Brain pericyte (primary cell): ENCODE measurements at regions not wholly inside any gene's neighbourhood (a gene's known extent, or its start where the extent isn't known, plus 50 kb on each side); places are given as distances from the start of the nearest gene placed in this dataset.
A peak's percentile ranks its signal among the peaks of the same experiment; 100 is the strongest.

Experiments used
- DNase-seq: peaks from one replicate; pipeline ENCODE4 v3.0.0-alpha.2; 2012; ENCODE audit warnings: low read depth, low spot score

DNA sequence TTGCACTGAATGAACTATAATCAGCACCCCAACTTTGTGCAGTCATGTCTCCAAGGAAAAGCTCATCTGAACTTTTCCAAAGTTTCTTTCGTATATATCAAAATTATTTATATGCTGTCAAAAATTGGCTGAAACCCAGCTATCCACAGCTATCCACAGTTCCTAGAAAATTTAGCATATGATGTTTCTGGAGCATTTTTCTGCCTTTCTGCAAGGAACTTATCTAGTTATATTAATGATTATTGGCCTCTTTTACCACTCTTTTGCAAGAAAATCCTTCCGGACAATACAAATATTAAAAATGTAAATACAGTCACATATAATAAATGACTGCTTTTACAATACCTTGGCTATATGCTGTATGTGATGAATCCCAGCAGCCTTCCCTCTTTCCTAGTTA is 270.2 kb downstream of the TMEM167A start:
- DNase-seq, result no peak

DNA sequence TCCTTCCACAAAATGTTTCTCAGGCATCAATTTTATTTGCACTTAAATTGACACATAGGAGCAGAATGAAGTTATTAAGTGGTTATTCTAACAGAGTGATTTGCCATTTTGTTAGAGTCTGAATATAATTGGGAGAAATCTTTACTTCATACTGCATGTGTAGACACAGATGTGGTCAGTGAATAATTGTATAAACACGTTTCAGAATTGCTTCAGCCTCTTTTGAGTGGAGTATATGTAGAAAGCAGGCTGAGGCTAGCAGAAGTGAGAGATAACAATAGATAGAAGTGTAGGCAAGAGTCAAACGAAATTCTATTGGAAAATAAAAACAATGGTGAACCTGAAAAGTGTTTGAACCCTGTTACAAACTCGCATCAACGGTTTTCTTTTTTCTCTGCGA is 270.7 kb downstream of the TMEM167A start:
- no peak for DNase-seq

DNA sequence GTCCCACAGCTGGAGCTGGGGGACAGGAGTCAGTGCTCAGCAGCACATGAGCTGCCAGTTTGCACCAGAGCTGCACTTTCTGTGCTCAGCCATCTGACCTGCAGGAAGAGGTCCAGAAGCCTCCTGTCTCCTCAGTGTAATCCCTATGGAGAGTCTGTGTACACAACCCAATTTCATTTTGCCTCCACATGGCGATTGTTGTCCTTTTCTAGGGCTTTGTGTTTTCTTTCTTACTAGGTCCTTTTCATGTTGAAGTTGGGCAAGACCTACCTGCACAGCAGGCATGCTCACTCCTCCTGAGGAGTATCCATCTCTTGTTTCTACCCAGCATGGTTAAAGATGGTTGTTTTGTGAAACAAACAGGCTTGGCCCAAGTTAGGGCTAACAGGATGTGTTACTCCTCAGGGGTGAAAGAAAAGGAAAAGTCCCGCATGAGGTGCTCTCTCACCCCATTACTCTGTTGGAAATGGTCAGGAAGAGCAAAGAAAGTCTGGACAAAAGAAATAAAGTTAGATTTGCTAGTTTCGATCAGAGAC is 273.0 kb downstream of the TMEM167A start:
- DNase-seq, result peak; percentile 57

DNA sequence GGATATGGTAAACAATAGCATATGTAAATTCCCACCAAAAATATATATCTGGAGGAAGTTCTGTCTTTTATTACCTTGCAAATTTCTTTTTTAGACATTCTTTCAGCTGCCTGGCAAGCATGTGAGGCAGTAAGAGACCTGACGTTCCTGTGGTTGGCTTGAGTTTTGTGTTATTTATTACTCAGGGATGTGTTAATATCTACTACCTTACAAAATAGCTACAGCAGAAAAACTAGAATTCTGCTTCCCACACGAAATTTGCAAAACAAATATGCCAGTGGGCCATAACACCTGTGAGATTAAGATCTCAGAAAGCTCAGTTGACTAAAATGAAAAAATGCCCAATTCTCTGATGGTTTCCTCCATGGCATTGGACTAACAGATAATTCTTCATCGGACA is 274.2 kb downstream of the TMEM167A start:
- DNase-seq, result no peak

DNA sequence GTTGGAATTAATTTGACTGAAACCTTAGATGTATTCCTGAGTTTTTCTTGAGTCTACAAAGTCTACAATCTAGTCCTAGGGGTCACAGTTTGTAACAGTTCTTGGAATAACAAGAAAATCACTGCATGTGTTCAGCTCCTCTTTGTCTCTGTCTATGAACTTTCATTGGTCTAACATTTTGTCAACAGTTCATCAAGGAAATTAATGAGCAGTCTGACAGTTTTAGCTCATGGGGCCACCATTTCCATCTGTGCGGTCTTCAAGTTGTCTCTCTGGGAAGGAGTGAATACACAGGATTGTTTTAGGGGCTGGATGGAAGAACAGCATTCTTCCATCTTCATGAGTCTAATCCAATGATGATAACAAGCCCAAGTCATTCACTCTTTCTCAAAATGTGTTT is 276.4 kb downstream of the TMEM167A start:
- DNase-seq, result no peak

DNA sequence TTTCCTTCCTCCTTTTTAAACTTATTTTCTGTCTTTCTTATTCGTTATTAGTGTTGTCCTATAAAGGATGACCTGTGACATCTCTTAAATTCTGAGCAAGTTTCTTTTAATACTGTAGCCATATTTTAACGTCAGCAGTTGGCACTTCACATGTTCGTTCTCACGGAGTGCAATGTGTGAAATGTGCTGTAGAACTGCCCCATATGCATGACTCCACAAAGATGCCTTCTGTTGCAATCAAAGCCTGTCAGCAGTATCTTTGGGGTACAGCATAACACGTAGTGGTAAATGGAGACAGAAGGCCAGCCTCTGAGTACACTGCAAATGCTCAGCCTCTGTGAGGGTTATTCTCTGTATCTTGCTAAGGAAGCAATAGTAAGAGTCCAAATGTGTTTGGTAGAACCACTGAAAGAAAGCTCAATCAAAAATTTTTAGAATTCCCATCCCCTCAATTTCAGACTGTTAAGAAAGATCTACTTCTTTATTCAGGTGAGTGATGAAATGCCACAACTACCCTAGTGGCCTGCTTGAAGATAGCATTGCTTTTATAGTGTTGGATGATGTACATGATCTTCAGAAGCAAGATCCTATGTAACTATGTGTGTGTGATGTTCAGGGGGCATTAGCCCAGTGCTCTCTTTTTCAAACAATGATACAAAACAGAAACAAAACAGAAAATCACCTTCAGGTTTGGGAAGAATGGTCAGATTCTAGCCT is 277.7 kb downstream of the TMEM167A start:
- DNase-seq, result no peak

DNA sequence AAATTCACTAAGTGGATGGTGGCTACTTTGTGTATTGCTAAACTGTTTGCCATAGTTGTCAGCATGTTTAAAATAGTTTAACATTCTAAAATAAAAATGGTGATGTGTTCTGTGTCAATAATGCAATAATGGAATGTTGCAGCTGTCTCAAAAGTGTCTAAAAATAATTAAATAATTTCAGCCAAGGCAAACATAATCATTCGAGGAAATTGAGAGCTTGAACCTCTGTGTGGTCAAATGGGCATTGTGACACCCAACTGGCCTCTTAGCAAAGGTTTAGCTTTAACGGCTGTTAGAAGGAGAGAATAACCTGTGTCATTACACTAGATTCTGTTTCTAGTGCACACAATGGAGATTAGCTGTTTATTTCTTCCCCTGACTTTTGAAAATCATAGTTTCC is 278.5 kb downstream of the TMEM167A start:
- no peak for DNase-seq

DNA sequence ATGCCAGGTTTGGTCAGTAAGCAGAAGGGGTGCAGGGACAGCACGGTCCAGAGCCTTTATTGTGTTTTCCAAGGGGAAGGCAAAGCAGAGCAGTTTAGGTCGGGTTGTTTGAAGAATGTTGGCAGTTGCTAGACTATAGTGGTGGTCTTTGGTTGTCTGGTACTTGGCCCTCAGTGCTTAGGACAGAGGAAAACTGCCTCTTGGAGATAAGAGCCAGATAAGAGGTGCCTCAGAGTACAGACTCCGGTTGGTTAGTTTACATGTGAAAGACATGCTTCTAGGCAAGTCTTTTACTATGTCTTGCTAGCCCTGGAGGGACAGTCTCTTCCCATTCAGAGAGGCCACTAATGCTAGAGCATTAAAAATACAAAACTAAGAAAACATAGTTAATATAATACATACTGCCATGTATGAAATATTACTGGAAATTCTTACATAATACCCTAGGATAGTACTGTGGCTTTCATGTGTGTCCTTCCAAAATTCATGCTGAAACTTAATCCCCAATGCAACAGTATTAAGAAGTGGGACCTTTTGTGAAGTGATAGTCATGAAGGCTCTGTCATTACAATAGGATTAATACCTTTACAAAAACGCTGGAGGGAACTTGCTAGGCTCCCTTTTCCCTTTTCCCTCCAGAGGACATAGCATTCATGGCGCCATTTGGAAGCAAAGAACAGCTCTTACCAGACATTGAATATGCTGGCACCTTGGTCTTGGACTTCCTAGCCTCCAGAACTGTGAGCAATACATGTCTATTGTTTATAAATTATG is 280.4 kb downstream of the TMEM167A start:
- no peak for DNase-seq

DNA sequence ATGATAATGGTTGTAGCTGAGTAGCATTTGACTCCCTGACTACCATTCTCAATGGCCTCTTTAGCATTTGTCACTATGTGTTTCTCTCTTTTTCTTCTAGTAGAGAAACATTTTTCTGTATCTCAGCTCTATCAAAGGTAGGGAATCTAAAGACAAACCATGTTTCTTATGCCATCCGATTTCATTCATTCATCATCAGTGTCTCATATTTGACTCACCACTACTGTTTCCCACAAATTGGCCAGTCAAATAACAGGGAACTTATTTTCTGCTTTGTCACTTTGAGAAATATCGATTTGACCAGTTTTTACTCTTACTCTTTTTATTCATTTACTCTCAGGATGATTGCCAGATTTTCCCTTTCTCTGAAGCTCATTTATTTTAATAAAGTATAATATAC is 282.3 kb downstream of the TMEM167A start:
- no peak for DNase-seq

DNA sequence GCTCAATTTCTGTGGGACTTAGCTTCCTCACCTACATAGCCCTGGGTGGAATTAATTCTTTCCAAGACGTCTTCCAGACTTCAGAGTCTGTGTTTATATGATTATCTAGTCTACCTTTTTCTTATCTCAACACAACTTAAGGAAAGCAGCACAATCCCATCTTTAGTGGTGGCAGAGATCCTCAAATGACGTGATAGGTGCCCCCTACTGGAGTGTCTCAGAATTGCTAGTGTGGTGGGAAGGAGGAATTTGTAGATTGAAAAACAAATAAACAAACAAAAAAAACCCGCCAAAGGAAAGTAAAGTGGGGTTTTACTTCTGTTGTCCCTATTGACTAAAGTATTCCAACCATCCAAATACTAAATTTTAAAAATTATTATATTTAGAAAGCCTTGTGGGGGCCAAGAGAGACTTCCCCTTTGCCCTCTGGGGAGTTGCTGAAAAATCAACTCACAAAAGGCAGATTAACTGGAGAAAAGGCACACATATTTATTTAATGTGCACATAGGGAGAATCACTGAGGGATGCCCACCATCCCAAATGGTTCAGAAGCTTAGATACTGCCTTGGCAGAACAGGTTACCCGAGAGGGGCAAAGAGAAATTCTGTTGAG is 283.3 kb downstream of the TMEM167A start:
- no peak for DNase-seq

DNA sequence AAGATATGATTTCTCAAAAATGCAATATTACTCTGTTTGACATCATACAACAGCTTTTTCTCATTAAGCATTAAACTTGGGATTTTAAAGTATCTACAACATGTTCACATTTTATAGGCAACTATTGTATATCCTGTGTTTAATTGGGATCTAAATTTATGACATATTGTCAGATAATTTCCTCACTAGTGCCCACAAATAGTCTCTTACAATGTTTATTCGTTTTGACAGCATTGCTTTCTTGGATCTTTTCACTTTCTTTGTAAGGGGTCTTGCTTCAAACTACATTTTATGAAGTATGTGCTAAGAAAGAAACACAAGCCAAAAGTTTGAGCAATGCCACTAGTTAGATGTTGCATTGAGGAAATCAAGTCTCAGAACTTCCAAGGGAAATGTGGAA is 285.1 kb downstream of the TMEM167A start:
- DNase-seq, result no peak

DNA sequence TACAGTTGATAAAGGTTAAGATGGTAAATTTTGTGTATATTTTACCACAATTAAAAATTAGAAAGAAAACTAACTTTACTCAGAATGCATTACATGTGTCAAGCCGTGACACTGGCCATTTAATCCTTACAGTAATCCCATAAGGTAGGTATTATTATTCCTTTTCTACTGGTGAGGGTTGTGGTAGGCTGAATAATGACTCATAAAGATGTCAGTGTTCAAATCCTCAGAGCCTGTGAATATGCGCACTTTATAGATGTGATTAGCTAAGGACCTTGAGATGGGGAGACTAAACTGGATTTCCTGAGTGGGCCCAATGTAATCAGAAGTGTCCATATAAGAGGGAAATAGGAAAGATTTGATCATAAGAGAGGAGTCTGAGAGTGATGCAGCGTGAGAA is 288.1 kb downstream of the TMEM167A start:
- DNase-seq, result no peak

DNA sequence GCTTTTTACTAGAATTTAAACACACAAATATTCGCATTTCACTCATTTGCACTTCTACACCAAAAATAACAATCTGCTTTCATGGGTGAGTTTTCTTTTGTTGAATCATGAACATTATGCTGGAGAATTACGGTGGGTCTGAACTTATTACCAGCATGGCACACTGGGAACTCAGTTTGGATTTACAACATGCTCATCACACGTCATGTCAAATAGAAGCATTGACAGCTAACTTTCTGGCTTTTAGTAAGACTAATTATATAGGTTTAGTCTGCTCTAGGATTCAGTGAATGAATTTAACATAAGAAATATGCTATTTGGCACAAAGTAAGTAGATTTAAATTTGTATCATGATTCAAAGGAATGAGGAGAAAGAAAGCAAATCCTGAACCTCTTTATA is 290.4 kb downstream of the TMEM167A start:
- no peak for DNase-seq

DNA sequence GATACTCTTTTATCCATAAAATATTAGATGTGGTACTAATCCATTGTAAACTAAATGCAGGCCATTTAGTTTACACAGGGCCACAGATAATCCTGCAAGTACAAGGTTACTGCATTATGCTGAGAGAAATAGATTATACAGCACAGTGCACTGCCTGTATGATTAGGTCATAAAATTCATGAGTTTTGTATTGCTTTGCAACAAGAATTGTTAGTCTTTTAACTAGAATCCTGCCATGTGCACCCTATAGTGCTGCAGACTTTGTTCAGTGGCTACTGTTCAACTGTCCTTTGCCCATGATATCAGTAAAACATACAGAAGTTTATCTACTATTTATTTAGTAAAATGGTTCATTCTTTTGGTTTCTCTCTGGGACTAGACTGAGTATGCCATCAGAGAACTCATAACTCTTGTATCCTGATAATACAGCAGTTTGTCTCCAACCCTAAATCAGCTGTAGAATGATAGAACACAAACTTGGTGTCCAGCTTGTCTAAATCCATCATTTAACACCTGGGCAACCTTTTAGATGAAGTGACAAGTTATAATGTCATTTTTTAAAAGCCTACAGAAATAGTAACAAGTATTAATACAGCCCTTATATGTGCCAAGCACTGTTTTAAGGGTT is 291.2 kb downstream of the TMEM167A start:
- no peak for DNase-seq

DNA sequence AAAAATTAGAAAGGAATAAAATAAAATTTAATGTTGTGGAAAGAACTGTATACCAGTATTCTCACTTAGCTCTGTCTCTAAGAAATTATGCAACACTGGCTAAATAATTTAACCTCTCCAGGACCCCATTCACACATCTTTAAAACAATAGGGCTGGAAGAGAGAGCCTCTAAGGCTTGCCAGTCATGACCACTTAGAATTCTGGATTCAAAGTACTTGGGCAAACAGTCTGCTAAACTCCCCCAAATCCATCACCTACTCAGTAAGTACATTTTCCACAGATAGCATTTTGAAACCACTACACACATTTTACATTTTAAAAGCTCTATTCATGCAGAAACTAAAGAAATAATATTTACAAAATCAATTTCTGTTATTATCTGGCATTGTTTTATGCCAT is 291.7 kb downstream of the TMEM167A start:
- no peak for DNase-seq

DNA sequence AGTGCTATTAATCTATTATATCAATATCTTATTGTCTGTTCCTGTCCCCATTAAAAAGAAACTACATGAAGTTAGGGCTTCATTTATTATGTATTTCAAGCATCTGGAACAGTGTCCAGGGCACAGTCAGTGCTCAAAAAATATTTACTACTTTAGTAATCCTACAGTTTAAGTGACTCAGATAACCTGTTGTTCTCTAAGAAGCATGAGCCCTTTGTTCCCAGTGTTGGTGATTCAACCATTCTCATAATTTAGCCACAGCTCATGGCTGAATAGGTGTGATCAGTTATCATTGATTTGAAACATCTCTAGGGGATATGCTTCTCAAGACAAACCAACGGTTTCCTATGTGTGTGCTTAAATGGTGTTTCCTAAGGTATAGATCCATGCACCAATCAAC is 292.7 kb downstream of the TMEM167A start:
- DNase-seq, result no peak

DNA sequence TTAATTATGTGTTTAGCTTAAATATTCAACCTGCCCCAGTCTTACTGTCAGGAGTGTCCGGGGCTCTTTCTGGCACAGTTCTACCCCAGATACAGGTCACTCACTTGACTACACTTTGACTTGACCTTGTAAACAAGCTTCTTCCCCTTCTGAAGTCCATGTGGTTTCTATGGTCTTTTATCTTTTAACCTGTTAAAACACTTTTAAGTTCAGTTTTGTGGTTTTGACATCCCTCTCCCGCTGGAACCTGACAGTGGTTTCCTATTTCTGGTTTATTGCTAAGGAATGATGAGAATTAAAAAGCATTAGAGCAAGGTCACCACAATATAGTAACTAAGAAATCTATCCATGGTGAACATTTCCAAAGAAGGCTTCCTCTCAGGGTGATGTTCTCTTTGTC is 300.1 kb downstream of the TMEM167A start:
- DNase-seq, result no peak

DNA sequence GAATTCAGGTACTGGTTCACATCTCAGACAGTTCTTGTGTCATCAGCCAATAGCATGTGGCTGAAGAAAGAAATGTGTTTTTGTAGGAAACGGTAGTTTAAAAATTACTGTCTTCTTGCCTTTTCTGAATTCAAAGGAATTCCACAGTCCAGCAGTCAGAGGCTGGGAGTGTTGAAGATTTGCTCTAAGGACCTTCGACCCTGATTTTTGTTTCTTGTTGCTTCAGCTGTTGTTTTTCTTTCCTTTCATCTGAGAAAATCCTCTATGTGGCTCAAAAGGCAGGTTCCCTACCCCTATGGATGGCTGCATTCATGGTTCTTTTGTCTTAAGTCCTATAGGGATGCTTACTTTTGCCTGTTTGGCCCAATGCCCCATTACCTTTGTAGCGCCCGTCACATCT is 304.9 kb downstream of the TMEM167A start:
- DNase-seq, result peak; percentile 48

DNA sequence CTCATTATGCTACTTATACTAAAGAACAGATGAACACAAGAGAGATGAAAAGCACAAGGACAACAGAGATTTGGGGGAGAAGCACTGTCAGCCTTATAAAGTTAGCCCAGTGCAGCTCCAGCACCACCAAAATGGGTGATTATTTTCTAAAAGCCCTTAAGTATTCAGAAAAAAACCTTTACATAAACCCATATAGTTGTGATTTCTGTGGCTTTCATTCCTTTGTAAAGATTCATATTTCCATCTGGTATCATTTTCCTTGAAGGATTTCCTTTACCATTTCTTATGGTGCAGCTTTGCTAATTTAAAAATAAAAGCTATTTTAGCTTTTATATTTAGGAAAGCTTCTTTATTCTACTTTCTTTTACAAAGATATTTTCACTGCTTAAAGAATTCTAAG is 311.0 kb downstream of the TMEM167A start:
- no peak for DNase-seq

DNA sequence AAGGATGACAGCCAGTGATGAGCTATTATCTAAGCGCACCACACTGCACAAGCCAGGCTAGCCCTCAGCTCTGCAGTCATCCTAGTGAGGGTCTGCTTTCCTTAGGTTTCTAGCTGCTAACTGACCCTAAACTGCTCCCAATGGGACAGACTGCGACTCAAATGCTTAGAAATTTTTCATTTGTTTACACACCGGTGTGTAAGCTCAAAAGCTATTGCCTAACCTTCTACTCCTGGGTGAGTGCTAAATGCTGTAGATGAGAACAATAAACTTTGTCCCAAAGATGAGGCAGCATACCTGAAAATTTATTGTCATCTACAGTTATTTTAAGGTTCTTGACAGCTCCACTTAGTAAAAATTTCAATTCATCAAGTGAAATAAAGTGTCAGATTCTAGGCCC is 311.4 kb downstream of the TMEM167A start:
- DNase-seq, result no peak

DNA sequence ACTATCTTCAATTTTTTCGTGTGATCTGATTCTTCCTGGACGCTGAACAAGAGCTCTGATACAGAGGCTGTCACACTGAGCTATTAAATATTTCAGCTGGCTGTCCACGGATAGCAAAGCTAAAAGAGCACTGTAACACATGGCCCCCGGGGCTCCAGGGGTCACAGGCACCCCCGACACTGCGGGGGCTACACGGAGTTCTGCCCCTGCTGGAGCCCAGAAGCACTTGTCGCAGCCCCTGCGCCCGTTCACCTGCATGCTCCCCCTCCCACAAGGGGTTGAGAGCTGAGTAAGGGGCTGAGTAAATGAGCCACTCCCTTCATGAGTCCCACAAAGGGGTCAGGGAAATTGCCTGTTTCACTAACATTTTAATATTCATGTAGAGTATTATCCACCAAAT is 316.3 kb downstream of the TMEM167A start:
- no peak for DNase-seq

DNA sequence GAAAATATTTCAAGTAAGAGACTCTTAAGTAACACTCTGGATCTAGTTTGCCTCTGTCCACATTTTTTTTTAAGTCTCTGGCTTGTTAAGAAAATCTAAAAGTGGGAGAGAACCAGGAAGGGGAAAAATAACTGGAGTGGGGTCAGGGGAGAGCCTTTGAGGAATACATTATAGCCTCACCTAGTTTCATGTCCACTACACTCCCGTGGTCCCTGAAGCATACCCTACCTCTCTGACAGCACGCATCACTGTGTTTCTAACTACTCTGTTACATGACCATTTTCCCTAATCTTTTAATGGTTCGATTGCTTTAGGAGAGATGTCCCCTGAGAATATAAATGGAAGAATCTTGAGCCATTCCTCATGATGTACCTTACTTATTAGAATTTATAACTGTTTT is 318.3 kb downstream of the TMEM167A start:
- no peak for DNase-seq
